H1 (cell line): ENCODE measurements at regions not wholly inside any gene's neighbourhood (a gene's known extent, or its start where the extent isn't known, plus 50 kb on each side); places are given as distances from the start of the nearest gene placed in this dataset.
A peak's percentile ranks its signal among the peaks of the same experiment; 100 is the strongest.

Experiments
- CTCF ChIA-PET: fragments of 300-600 bp; sonication (Branson Sonifier 250); formaldehyde crosslinking; loops from one replicate; lab custom pipeline; 2021; ENCODE audit not compliant: partially characterized antibody; lab: Charles Lee
- POLR2A ChIA-PET: fragments of 300-600 bp; sonication (Branson Sonifier 250); formaldehyde crosslinking; loops from one replicate; lab custom pipeline; 2021; ENCODE audit warnings: inconsistent platforms; ENCODE audit not compliant: partially characterized antibody; lab: Charles Lee
- DNase-seq, 2 experiments: peaks; one replicate each; pipeline versions ENCODE4 v3.0.0 to v3.0.0-alpha.2; 2010 to 2022; ENCODE audit warnings: low spot score in 2 of 2, low read depth in 1 of 2, mixed read lengths in 1 of 2
- FAIRE-seq: peaks from 2 replicates; lab custom pipeline; 2011; peaks lifted over from hg19 to GRCh38; lab: Jason Lieb, UNC
- H2AFZ ChIP-seq: 2 replicates; pipeline ENCODE4 v1.8.1; 2012; ENCODE audit warnings: low read length, inconsistent platforms
- H2AK5ac ChIP-seq: 2 replicates; pipeline ENCODE4 v1.6.1; 2013; ENCODE audit warnings: low read depth, low read length
- H2BK120ac ChIP-seq: replicated peaks from 2 replicates; pipeline ENCODE3; 2013; ENCODE audit warnings: low read depth, low read length, inconsistent platforms
- H2BK12ac ChIP-seq: 2 replicates; pipeline ENCODE4 v1.6.1; 2013; ENCODE audit warnings: low read depth, low read length
- H2BK15ac ChIP-seq: 2 replicates; pipeline ENCODE4 v1.6.1; 2013; ENCODE audit warnings: low read length
- H2BK20ac ChIP-seq: 2 replicates; pipeline ENCODE4 v1.6.1; 2013; ENCODE audit warnings: low read length
- H2BK5ac ChIP-seq: 2 replicates; pipeline ENCODE4 v1.6.1; 2013; ENCODE audit warnings: low read depth, low read length
- H3K14ac ChIP-seq: 2 replicates; pipeline ENCODE4 v1.6.1; 2013; ENCODE audit warnings: inconsistent platforms; ENCODE audit not compliant: insufficient read length
- H3K18ac ChIP-seq: 2 replicates; pipeline ENCODE4 v1.6.1; 2013; ENCODE audit warnings: low read length; ENCODE audit errors: extremely low read depth
- H3K23ac ChIP-seq: 2 replicates; pipeline ENCODE4 v1.6.1; 2013; ENCODE audit warnings: inconsistent platforms; ENCODE audit not compliant: insufficient read length
- H3K23me2 ChIP-seq: 2 replicates; pipeline ENCODE4 v1.6.1; 2013; ENCODE audit warnings: low read depth, low read length
- H3K27ac ChIP-seq: 2 replicates; pipeline ENCODE4 v1.6.1; 2011; ENCODE audit warnings: low read depth, low read length, inconsistent platforms
- H3K27me3 ChIP-seq, 4 experiments: replicated peaks in 1 of 4; 1 replicate in 1 of 4; 2 replicates in 3 of 4; pipeline versions ENCODE4 v1.6.1 to v1.8.1; 2011 to 2013; ENCODE audit warnings: low read length in 3 of 4, mild to moderate bottlenecking in 3 of 4, inconsistent platforms in 2 of 4, mixed read lengths in 2 of 4, moderate library complexity in 1 of 4; ENCODE audit not compliant: control insufficient read depth in 3 of 4, insufficient read depth in 3 of 4; ENCODE audit errors: extremely low read depth in 1 of 4
- H3K36me3 ChIP-seq, 4 experiments: 2 replicates each; pipeline versions ENCODE4 v1.6.1 to v1.8.1; 2011 to 2013; ENCODE audit warnings: mild to moderate bottlenecking in 4 of 4, low read length in 3 of 4, moderate library complexity in 2 of 4, control low read depth in 1 of 4, inconsistent platforms in 1 of 4; ENCODE audit not compliant: insufficient read depth in 4 of 4, control insufficient read depth in 2 of 4
- H3K4ac ChIP-seq: replicated peaks from 2 replicates; pipeline ENCODE3; 2013; ENCODE audit warnings: low read length, low read depth, mixed read lengths, inconsistent platforms; ENCODE audit not compliant: insufficient read length
- H3K4me1 ChIP-seq, 4 experiments: replicated peaks in 1 of 4; 1 replicate in 1 of 4; 2 replicates in 3 of 4; pipeline versions ENCODE4 v1.6.1 to v1.8.1; 2011 to 2013; ENCODE audit warnings: low read length in 3 of 4, inconsistent platforms in 2 of 4, mixed read lengths in 1 of 4; ENCODE audit not compliant: insufficient read depth in 4 of 4, control insufficient read depth in 3 of 4
- H3K4me2 ChIP-seq, 2 experiments: 2 replicates each; pipeline versions ENCODE4 v1.6.1 to v1.8.1; 2011 to 2013; ENCODE audit warnings: low read depth in 2 of 2, low read length in 2 of 2, control low read depth in 1 of 2, inconsistent platforms in 1 of 2, mild to moderate bottlenecking in 1 of 2; ENCODE audit not compliant: insufficient read depth in 1 of 2
- H3K4me3 ChIP-seq, 4 experiments: fragments of 200-600, 300-600 bp in 1 of 4; sonication (generic), shearing (Covaris generic), sonication (Bioruptor Twin) in 1 of 4; 2 replicates each; pipeline versions ENCODE4 v1.5.1 to v1.8.1; 2011 to 2016; ENCODE audit warnings: low read length in 4 of 4, low read depth in 3 of 4, control low read depth in 2 of 4, inconsistent platforms in 2 of 4, mild to moderate bottlenecking in 2 of 4, mixed read lengths in 1 of 4, moderate library complexity in 1 of 4; ENCODE audit not compliant: insufficient read depth in 2 of 4; ENCODE audit errors: extremely low read depth in 1 of 4
- H3K56ac ChIP-seq: replicated peaks from 2 replicates; pipeline ENCODE3; 2013; ENCODE audit warnings: low read depth, mild to moderate bottlenecking, mixed read lengths, low read length, inconsistent platforms; ENCODE audit not compliant: insufficient read length
- H3K79me1 ChIP-seq: 2 replicates; pipeline ENCODE4 v1.6.1; 2013; ENCODE audit warnings: low read depth, low read length, control low read depth
- H3K79me2 ChIP-seq, 2 experiments: 2 replicates each; pipeline versions ENCODE4 v1.6.1 to v1.8.1; 2012 to 2013; ENCODE audit warnings: low read length in 2 of 2, mild to moderate bottlenecking in 2 of 2, inconsistent platforms in 1 of 2; ENCODE audit not compliant: insufficient read depth in 2 of 2, control insufficient read depth in 1 of 2
- H3K9ac ChIP-seq, 4 experiments: replicated peaks in 1 of 4; 1 replicate in 1 of 4; 2 replicates in 3 of 4; pipeline versions ENCODE4 v1.6.1 to v1.8.1; 2011 to 2013; ENCODE audit warnings: low read depth in 3 of 4, low read length in 3 of 4, control low read depth in 2 of 4, mild to moderate bottlenecking in 2 of 4, moderate library complexity in 2 of 4, inconsistent platforms in 1 of 4; ENCODE audit errors: extremely low read depth in 1 of 4
- H3K9me3 ChIP-seq, 2 experiments: 2 replicates each; pipeline versions ENCODE4 v1.6.1 to v1.8.1; 2012 to 2013; ENCODE audit warnings: mild to moderate bottlenecking in 2 of 2, moderate library complexity in 2 of 2, control low read depth in 1 of 2, inconsistent platforms in 1 of 2, low read depth in 1 of 2, low read length in 1 of 2, mixed read lengths in 1 of 2; ENCODE audit not compliant: insufficient read depth in 2 of 2
- H4K20me1 ChIP-seq, 2 experiments: replicated peaks in 1 of 2; 2 replicates each; pipeline versions ENCODE3 to v1.8.1; 2011 to 2013; ENCODE audit warnings: inconsistent platforms in 2 of 2, low read length in 2 of 2, mild to moderate bottlenecking in 1 of 2; ENCODE audit not compliant: insufficient read depth in 2 of 2, control insufficient read depth in 1 of 2
- H4K5ac ChIP-seq: 2 replicates; pipeline ENCODE4 v1.6.1; 2013; ENCODE audit warnings: low read length, low read depth, mixed read lengths, inconsistent platforms; ENCODE audit not compliant: insufficient read length
- H4K8ac ChIP-seq: 2 replicates; pipeline ENCODE4 v1.8.0; 2013; ENCODE audit warnings: mild to moderate bottlenecking, moderate library complexity, low read length, inconsistent platforms; ENCODE audit not compliant: insufficient read depth; ENCODE audit errors: extremely low read depth
- H4K91ac ChIP-seq: replicated peaks from 2 replicates; pipeline ENCODE3; 2013; ENCODE audit warnings: low read length, mixed read lengths, inconsistent platforms; ENCODE audit not compliant: insufficient read length
- CBX5 ChIP-seq: fragments of 300-800, 300-1000 bp; sonication (generic); IDR thresholded peaks from 2 replicates; pipeline ENCODE4 v1.7.1; 2016; ENCODE audit warnings: antibody characterized with exemption, low read length, low read depth
- CBX8 ChIP-seq: fragments of 300-800, 300-1000 bp; sonication (generic); IDR thresholded peaks from 2 replicates; pipeline ENCODE4 v1.7.1; 2016; ENCODE audit warnings: low read depth, low read length, borderline replicate concordance
- CTBP2 ChIP-seq: IDR thresholded peaks from 2 replicates; pipeline ENCODE4 v1.7.0; 2011; ENCODE audit warnings: borderline replicate concordance, mild to moderate bottlenecking, moderate library complexity, mixed read lengths, low read length; ENCODE audit not compliant: insufficient read depth, insufficient read length
- EZH2 ChIP-seq: fragments of 200-600 bp; sonication (generic); IDR thresholded peaks from 2 replicates; pipeline ENCODE4 v1.7.1; 2012; ENCODE audit warnings: low read depth, mild to moderate bottlenecking, moderate library complexity, low read length, inconsistent platforms; ENCODE audit not compliant: severe bottlenecking
- GABPA ChIP-seq: IDR thresholded peaks from 2 replicates; pipeline ENCODE4 v1.6.1; 2011; ENCODE audit warnings: mild to moderate bottlenecking, low read length, moderate library complexity, borderline replicate concordance; ENCODE audit not compliant: insufficient read depth
- JUN ChIP-seq: IDR thresholded peaks from 2 replicates; pipeline ENCODE4 v1.6.1; 2011; ENCODE audit warnings: low read depth, mild to moderate bottlenecking, improper control_type of control experiment, low read length
- POLR2A ChIP-seq, 2 experiments: IDR thresholded peaks; 1 replicate in 1 of 2; 2 replicates in 1 of 2; pipeline ENCODE4 v1.6.1; 2011; ENCODE audit warnings: low read depth in 2 of 2, low read length in 2 of 2, mild to moderate bottlenecking in 2 of 2; ENCODE audit errors: control extremely low read depth in 1 of 2
- RFX5 ChIP-seq: IDR thresholded peaks from 2 replicates; pipeline ENCODE4 v1.6.1; 2011; ENCODE audit warnings: low read depth, low read length, improper control_type of control experiment, borderline replicate concordance
- RNF2 ChIP-seq: fragments of 200-900, 300-1000 bp; sonication (generic); IDR thresholded peaks from 2 replicates; pipeline ENCODE4 v1.7.1; 2016; ENCODE audit warnings: borderline replicate concordance, low read depth, mild to moderate bottlenecking, antibody characterized with exemption, low read length; ENCODE audit not compliant: poor library complexity, severe bottlenecking; ENCODE audit errors: missing control alignments
- SAP30 ChIP-seq: fragments of 300-600 bp; sonication (generic); IDR thresholded peaks from 2 replicates; pipeline ENCODE4 v1.7.1; 2012; ENCODE audit warnings: low read length, moderate library complexity, mild to moderate bottlenecking, inconsistent platforms; ENCODE audit not compliant: insufficient read depth, insufficient replicate concordance
- SP2 ChIP-seq: IDR thresholded peaks from 2 replicates; pipeline ENCODE4 v1.6.1; 2012; ENCODE audit warnings: mild to moderate bottlenecking, low read length, inconsistent platforms
- TAF7 ChIP-seq: optimal IDR thresholded peaks from 2 replicates; pipeline ENCODE3; 2011; ENCODE audit warnings: low read depth, mild to moderate bottlenecking, inconsistent platforms, low read length, moderate library complexity, borderline replicate concordance
- USF2 ChIP-seq: IDR thresholded peaks from 2 replicates; pipeline ENCODE4 v1.6.1; 2011; ENCODE audit warnings: low read length, improper control_type of control experiment
- WGBS, 2 experiments: shearing (Covaris generic) in 1 of 2; methylation state at CpG; one replicate each; pipeline versions ENCODE4 v1.1.6 to v1.1.7; 2013 to 2015; ENCODE audit warnings: low lambda C conversion rate in 2 of 2, mixed read lengths in 2 of 2, inconsistent platforms in 1 of 2, low coverage in 1 of 2, missing lambda C conversion rate in 1 of 2; ENCODE audit not compliant: insufficient replicate concordance in 2 of 2, insufficient coverage in 1 of 2, insufficient read length in 1 of 2; ENCODE audit errors: extremely low coverage in 1 of 2, missing lambda C conversion rate in 1 of 2; 5-methylcytosine and 5-hydroxymethylcytosine counted together

- Histone ChIP-seq H4K91ac (no peak overlapping the region), H3K27me3 (no peaks in the 10 kb centered on the region), H3K4me3 (no peak overlapping the region), H3K27ac (no peak overlapping the region), H3K4me1 (peaks cover 0 to 2% (median 0%) of the 10 kb centered on the region in 4 experiments; a peak in 1 of 7 replicates), H2BK12ac (no peak overlapping the region), H3K79me1 (no peaks in the 10 kb centered on the region), H2BK15ac (no peak overlapping the region), H3K23me2 (no peaks in the 10 kb centered on the region), H3K79me2 (no peaks in the 10 kb centered on the region), H4K8ac (no peak overlapping the region), H3K9me3 (no peaks in the 10 kb centered on the region), H3K56ac (no peak overlapping the region), H3K23ac (no peak overlapping the region), H3K4me2 (no peak overlapping the region), H3K18ac (no peak overlapping the region), H3K14ac (no peak overlapping the region), H2BK20ac (no peak overlapping the region), H2BK5ac (no peak overlapping the region), H2AFZ (0 out of 2 replicates have a peak overlapping the region, but pooled peaks have one; percentile 24), H4K20me1 (no peaks in the 10 kb centered on the region), H3K4ac (no peak overlapping the region), H3K9ac (no peak overlapping the region), H2AK5ac (no peak overlapping the region), H3K36me3 (no peaks in the 10 kb centered on the region), H2BK120ac (no peak overlapping the region), H4K5ac (no peak overlapping the region)
- CTCF ChIA-PET = no interaction called here
- DNase-seq (no peak), FAIRE-seq (no peak)
- POLR2A ChIA-PET = no interaction called here
- 100% methylated on average over 1 of the region's 1 CpG; no CpG with 5 or more reads in 1 of the 2 experiments for WGBS, 2 experiments
- TF ChIP-seq POLR2A (IDR thresholded peaks at IDR 0.05; ENCODE audit: control extremely low read depth in 1 of 2, low read depth in 2 of 2, low read length in 2 of 2) = no peak
- TF ChIP-seq CBX8 = no peak
- no peak for TF ChIP-seq SAP30
- no peak for TF ChIP-seq EZH2
- no peak for TF ChIP-seq CTBP2
- TF ChIP-seq SP2 = no peak
- TF ChIP-seq CBX5 = no peak
- no peak for TF ChIP-seq RNF2
- TF ChIP-seq GABPA = no peak
- TF ChIP-seq TAF7 = no peak
- no peak for TF ChIP-seq JUN
- no peak for TF ChIP-seq RFX5
- TF ChIP-seq USF2 = no peak
Measured at GRCh38 chr11:105357146-105357545, 217.6 kb upstream of the CARD18 start.
